T-helper 2 cell treated with Interferon-gamma antibody and Interleukin-4, amounts not matched to agents 5 μg/mL and 100 μg/mL, for 36 hours (primary cell): ENCODE measurements at regions not wholly inside any gene's neighbourhood (a gene's known extent, or its start where the extent isn't known, plus 50 kb on each side); places are given as distances from the start of the nearest gene placed in this dataset.

ENCODE experiments used
- DNase-seq: peaks from one replicate; pipeline ENCODE4 v3.0.0; 2021; ENCODE audit warnings: low spot score
- H3K27ac Mint-ChIP-seq: one replicate; pipeline ENCODE4 v1.8.0; 2021; ENCODE audit warnings: mild to moderate bottlenecking, mixed read lengths
- H3K27me3 Mint-ChIP-seq: one replicate; pipeline ENCODE4 v1.8.0; 2021; ENCODE audit warnings: low read depth, mixed read lengths
- H3K36me3 Mint-ChIP-seq: one replicate; pipeline ENCODE4 v1.8.0; 2021; ENCODE audit warnings: low read depth, mixed read lengths
- H3K4me1 Mint-ChIP-seq: one replicate; pipeline ENCODE4 v1.8.0; 2021; ENCODE audit warnings: low read depth, mixed read lengths
- H3K4me3 Mint-ChIP-seq: one replicate; pipeline ENCODE4 v1.8.0; 2022; ENCODE audit warnings: mild to moderate bottlenecking, moderate library complexity, mixed read lengths
- H3K9me3 Mint-ChIP-seq: one replicate; pipeline ENCODE4 v1.8.0; 2021; ENCODE audit warnings: mixed read lengths

GRCh38 chr4:127055357-127055756, 577.4 kb upstream of the INTU start:
- no peaks in the 10 kb centered on the region for H3K27me3 Mint-ChIP-seq
- H3K36me3 Mint-ChIP-seq: no peaks in the 10 kb centered on the region
- peaks cover 24% of the 10 kb centered on the region for H3K9me3 Mint-ChIP-seq
- H3K4me1 Mint-ChIP-seq: no peaks in the 10 kb centered on the region
- no peak for DNase-seq
- no peak overlapping the region for H3K27ac Mint-ChIP-seq
- H3K4me3 Mint-ChIP-seq: no peak overlapping the region

- no peak overlapping the region for H3K4me3 Mint-ChIP-seq
- H3K9me3 Mint-ChIP-seq: peaks cover 10% of the 10 kb centered on the region
- no peaks in the 10 kb centered on the region for H3K36me3 Mint-ChIP-seq
- no peak overlapping the region for H3K27ac Mint-ChIP-seq
- DNase-seq: no peak
- H3K27me3 Mint-ChIP-seq: no peaks in the 10 kb centered on the region
- H3K4me1 Mint-ChIP-seq: no peaks in the 10 kb centered on the region
Measured at GRCh38 chr4:127069675-127070074, 563.1 kb upstream of the INTU start.

GRCh38 chr4:127071443-127071842, 561.3 kb upstream of the INTU start:
- Mint-ChIP-seq H3K4me3 (no peak overlapping the region), H3K9me3 (peaks cover 10% of the 10 kb centered on the region), H3K4me1 (no peaks in the 10 kb centered on the region), H3K36me3 (no peaks in the 10 kb centered on the region), H3K27ac (no peak overlapping the region), H3K27me3 (no peaks in the 10 kb centered on the region)
- no peak for DNase-seq

GRCh38 chr4:127080141-127080540, 552.6 kb upstream of the INTU start:
- DNase-seq: no peak

DNA sequence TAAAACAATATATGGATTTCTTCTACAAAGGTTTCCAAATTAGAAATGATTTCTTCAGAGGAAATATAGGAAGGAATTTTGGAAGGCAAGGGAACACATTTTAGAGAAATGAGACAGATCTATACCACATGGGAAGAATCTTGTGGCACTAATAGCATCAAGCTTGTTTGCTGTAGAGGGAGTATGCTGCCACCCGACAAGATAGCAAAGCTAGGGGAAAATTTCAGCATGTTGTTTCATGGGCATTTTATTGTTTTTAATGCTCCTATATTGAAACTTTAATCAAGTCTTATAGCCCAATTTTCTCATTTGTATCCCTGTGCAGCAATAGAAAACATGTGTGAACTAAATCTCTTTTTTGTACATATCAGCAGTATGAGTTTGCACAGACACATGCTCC, 551.7 kb upstream of the INTU start:
- Mint-ChIP-seq H3K27ac (no peak overlapping the region), H3K4me3 (no peak overlapping the region), H3K27me3 (no peaks in the 10 kb centered on the region), H3K4me1 (no peaks in the 10 kb centered on the region), H3K36me3 (no peaks in the 10 kb centered on the region), H3K9me3 (peaks cover 21% of the 10 kb centered on the region)
- no peak for DNase-seq

More at GRCh38 chr4:127080141-127080540, 552.6 kb upstream of the INTU start:
- H3K4me1 Mint-ChIP-seq: no peaks in the 10 kb centered on the region
- H3K4me3 Mint-ChIP-seq: no peak overlapping the region
- H3K27ac Mint-ChIP-seq: no peak overlapping the region
- H3K9me3 Mint-ChIP-seq: peaks cover 16% of the 10 kb centered on the region
- no peaks in the 10 kb centered on the region for H3K36me3 Mint-ChIP-seq
- no peaks in the 10 kb centered on the region for H3K27me3 Mint-ChIP-seq

- H3K4me3 Mint-ChIP-seq: no peak overlapping the region
- H3K4me1 Mint-ChIP-seq: no peaks in the 10 kb centered on the region
- H3K27ac Mint-ChIP-seq: no peak overlapping the region
- H3K36me3 Mint-ChIP-seq: no peaks in the 10 kb centered on the region
- no peak for DNase-seq
- no peaks in the 10 kb centered on the region for H3K27me3 Mint-ChIP-seq
- peaks cover 33% of the 10 kb centered on the region for H3K9me3 Mint-ChIP-seq
Measured at GRCh38 chr4:127082986-127083385, 549.8 kb upstream of the INTU start.

DNA sequence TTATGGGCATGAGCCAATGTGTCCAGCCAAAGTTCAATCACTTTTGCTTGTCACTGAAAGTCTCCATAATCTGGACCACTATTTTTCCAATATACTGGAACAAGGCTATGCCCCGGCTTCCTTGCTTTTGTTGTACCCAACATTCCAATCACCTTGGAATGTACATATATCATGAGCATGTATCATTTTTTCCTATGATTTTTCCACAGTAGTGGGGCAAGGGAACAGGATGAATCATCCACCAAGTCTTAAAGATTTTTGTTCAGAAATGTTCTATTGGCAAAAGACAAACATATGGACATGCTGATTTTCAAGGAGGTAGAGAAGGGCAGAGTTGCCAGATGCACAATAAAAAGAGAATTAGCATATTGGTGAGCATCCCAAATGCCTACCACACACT, 548.1 kb upstream of the INTU start:
- Mint-ChIP-seq H3K9me3 (peaks cover 35% of the 10 kb centered on the region), H3K36me3 (no peaks in the 10 kb centered on the region), H3K4me3 (no peak overlapping the region), H3K27ac (no peak overlapping the region), H3K4me1 (no peaks in the 10 kb centered on the region), H3K27me3 (no peaks in the 10 kb centered on the region)
- DNase-seq: no peak

GRCh38 chr4:127097061-127097460, 535.7 kb upstream of the INTU start:
- H3K27ac Mint-ChIP-seq: no peak overlapping the region
- DNase-seq: no peak
- H3K9me3 Mint-ChIP-seq: no peaks in the 10 kb centered on the region
- H3K27me3 Mint-ChIP-seq: no peaks in the 10 kb centered on the region
- no peaks in the 10 kb centered on the region for H3K36me3 Mint-ChIP-seq
- H3K4me1 Mint-ChIP-seq: no peaks in the 10 kb centered on the region
- H3K4me3 Mint-ChIP-seq: no peak overlapping the region

DNA sequence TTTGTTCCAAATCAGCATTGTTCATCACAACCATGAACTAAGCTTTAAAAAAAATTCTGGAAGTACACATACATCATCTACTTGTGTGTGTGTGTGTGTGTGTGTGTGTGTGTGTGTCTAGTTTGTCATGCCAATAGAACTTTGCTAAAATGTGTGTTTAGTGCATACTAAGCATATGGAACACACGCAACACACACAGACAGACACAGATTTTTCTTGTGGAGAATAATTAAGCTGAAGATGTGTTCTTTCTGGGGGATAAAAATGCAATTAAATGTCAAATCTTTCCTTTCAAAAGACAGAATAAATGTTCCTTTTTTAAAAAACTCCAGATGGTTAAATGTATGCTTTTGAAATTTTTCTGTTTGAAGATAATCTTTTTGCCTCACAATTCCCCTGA, 530.4 kb upstream of the INTU start:
- no peak overlapping the region for H3K27ac Mint-ChIP-seq
- no peaks in the 10 kb centered on the region for H3K36me3 Mint-ChIP-seq
- no peaks in the 10 kb centered on the region for H3K4me1 Mint-ChIP-seq
- no peaks in the 10 kb centered on the region for H3K27me3 Mint-ChIP-seq
- no peak for DNase-seq
- no peak overlapping the region for H3K4me3 Mint-ChIP-seq
- peaks cover 9% of the 10 kb centered on the region for H3K9me3 Mint-ChIP-seq

DNA sequence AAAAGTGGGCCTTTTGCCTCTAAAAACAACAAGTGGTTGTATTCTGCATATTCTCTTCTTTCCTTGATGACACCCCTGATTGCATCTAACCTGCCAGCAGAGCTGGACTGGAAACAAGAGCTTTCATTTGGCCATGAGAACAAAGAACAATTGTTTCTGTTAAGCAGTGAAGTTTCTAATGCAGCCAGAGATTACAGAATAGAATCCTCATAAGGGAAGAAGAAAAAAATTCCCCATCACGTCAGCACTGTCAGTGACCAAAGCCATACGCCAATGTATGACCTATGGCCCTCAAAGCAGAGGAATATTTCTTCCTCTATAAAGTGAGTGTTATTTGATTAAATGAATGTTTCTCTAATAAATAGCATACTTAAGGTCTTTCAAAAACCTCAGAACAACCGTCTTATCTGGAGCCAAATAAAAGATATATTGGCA, 529.1 kb upstream of the INTU start:
- Mint-ChIP-seq H3K9me3 (peaks cover 16% of the 10 kb centered on the region), H3K27ac (no peak overlapping the region), H3K4me3 (no peak overlapping the region), H3K36me3 (no peaks in the 10 kb centered on the region), H3K27me3 (no peaks in the 10 kb centered on the region), H3K4me1 (no peaks in the 10 kb centered on the region)
- no peak for DNase-seq

- Mint-ChIP-seq H3K27me3 (no peaks in the 10 kb centered on the region), H3K4me3 (no peak overlapping the region), H3K36me3 (no peaks in the 10 kb centered on the region), H3K27ac (no peak overlapping the region), H3K9me3 (peaks cover 13% of the 10 kb centered on the region), H3K4me1 (no peaks in the 10 kb centered on the region)
- no peak for DNase-seq
Measured at GRCh38 chr4:127113844-127114362, 518.9 kb upstream of the INTU start.

DNA sequence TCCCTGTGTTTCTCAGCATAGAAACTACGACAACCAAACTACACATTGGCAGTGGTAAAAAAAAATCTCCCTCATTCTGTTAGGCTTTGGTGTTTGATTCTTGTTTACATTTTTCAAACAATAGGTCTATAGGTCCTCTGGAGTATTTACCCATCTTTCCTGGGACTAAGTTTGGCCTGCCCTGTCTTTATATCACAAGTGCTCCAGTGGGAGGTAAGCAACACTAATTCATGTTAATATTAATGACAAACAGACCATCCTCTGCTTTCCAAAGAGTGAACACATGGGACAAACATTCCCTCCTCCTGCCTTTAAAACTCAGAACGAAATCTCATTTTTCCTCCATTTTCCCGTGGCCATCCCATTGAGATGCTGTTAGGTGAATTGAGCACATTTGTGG, 514.1 kb upstream of the INTU start:
- no peaks in the 10 kb centered on the region for H3K36me3 Mint-ChIP-seq
- no peak overlapping the region for H3K27ac Mint-ChIP-seq
- no peaks in the 10 kb centered on the region for H3K27me3 Mint-ChIP-seq
- no peaks in the 10 kb centered on the region for H3K4me1 Mint-ChIP-seq
- peaks cover 7% of the 10 kb centered on the region for H3K9me3 Mint-ChIP-seq
- DNase-seq: no peak
- no peak overlapping the region for H3K4me3 Mint-ChIP-seq

DNA sequence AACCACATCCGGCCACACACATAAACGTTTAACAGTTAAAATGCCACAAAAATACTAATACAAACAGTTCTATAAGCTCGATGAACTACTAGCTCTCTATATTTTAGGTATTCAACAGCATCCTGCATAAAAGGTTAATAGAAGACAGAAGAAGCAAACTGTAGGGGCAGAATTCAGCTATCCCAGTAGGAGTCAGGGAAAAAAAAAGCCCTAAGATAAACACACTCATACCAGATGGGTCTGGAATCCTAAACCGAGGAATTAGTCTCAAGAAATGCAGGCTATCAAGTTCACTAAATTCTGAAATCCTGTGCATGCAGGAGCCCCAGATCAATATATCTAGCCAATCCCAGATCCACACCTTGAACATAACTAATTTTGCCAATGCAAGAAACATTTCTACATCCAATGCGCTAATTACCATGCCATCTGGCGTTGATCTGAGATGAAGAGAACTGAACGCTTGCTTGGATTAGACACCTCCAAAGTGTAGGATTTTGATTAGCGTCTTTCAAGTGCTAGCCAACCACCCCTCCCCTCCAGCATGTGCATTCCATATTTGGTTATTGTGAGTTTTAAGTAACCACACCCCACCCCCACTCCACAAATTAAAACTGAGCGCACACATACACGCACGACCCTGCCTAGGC, 512.2 kb upstream of the INTU start:
- H3K27ac Mint-ChIP-seq: no peak overlapping the region
- peaks cover 12% of the 10 kb centered on the region for H3K9me3 Mint-ChIP-seq
- H3K4me1 Mint-ChIP-seq: no peaks in the 10 kb centered on the region
- no peak overlapping the region for H3K4me3 Mint-ChIP-seq
- H3K27me3 Mint-ChIP-seq: no peaks in the 10 kb centered on the region
- no peaks in the 10 kb centered on the region for H3K36me3 Mint-ChIP-seq
- DNase-seq: no peak

GRCh38 chr4:127124919-127125318, 507.8 kb upstream of the INTU start:
- Mint-ChIP-seq H3K4me1 (no peaks in the 10 kb centered on the region), H3K9me3 (peaks cover 9% of the 10 kb centered on the region), H3K27ac (no peak overlapping the region), H3K27me3 (no peaks in the 10 kb centered on the region), H3K4me3 (no peak overlapping the region), H3K36me3 (no peaks in the 10 kb centered on the region)
- DNase-seq: no peak

- Mint-ChIP-seq H3K4me1 (no peaks in the 10 kb centered on the region), H3K4me3 (no peak overlapping the region), H3K27me3 (no peaks in the 10 kb centered on the region), H3K27ac (no peak overlapping the region), H3K9me3 (peaks cover 14% of the 10 kb centered on the region), H3K36me3 (no peaks in the 10 kb centered on the region)
- no peak for DNase-seq
Measured at GRCh38 chr4:127126718-127127117, 506.0 kb upstream of the INTU start.
